Peyer's patch (tissue), 4 donors: ENCODE measurements at regions not wholly inside any gene's neighbourhood (a gene's known extent, or its start where the extent isn't known, plus 50 kb on each side); places are given as distances from the start of the nearest gene placed in this dataset.

Experiments
- POLR2A ChIP-seq, 2 donors: fragments of 450-650 bp; IDR thresholded peaks; one replicate each; pipeline ENCODE4 v1.5.1; 2017; ENCODE audit warnings: antibody characterized with exemption in 2 of 2, mild to moderate bottlenecking in 2 of 2, moderate library complexity in 2 of 2
- TF ChIP-seq, protein P1 (sequence below), 6 experiments: fragments of 450-650 bp in 4 of 6; fragments of 200-600 bp in 2 of 6; sonication (generic) in 1 of 6; IDR thresholded peaks; one replicate each; pipeline ENCODE4 v1.5.1; 2017 to 2019; ENCODE audit warnings: antibody characterized with exemption in 6 of 6, mild to moderate bottlenecking in 3 of 6, moderate library complexity in 1 of 6

DNA sequence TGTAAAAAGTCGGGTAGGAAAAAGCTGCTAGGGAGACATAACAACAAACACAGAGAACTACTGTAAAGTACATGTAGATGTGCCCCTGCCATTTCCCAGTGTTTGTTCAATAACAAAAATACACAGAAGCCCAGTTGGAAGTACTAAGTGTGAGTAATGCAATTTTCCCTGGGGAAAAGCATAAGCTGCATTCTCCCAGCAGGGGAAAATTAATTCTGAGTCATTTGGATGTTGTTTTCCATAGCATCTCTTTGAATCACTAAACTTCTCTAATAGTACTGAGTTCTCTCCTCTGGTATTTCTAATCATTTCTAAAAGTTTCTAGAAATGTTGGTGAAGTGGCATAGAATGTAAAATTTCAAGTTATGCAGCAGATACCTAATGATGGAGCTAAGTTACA is 1114.9 kb downstream of the C4orf33 start:
- TF ChIP-seq, protein P1, sequence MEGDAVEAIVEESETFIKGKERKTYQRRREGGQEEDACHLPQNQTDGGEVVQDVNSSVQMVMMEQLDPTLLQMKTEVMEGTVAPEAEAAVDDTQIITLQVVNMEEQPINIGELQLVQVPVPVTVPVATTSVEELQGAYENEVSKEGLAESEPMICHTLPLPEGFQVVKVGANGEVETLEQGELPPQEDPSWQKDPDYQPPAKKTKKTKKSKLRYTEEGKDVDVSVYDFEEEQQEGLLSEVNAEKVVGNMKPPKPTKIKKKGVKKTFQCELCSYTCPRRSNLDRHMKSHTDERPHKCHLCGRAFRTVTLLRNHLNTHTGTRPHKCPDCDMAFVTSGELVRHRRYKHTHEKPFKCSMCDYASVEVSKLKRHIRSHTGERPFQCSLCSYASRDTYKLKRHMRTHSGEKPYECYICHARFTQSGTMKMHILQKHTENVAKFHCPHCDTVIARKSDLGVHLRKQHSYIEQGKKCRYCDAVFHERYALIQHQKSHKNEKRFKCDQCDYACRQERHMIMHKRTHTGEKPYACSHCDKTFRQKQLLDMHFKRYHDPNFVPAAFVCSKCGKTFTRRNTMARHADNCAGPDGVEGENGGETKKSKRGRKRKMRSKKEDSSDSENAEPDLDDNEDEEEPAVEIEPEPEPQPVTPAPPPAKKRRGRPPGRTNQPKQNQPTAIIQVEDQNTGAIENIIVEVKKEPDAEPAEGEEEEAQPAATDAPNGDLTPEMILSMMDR (IDR thresholded peaks at IDR 0.05): no peak
- no peak for TF ChIP-seq POLR2A (IDR thresholded peaks at IDR 0.05)
